ENCODE measurements at regions not wholly inside any gene's neighbourhood (a gene's known extent, or its start where the extent isn't known, plus 50 kb on each side); places are given as distances from the start of the nearest gene placed in this dataset.

DNA sequence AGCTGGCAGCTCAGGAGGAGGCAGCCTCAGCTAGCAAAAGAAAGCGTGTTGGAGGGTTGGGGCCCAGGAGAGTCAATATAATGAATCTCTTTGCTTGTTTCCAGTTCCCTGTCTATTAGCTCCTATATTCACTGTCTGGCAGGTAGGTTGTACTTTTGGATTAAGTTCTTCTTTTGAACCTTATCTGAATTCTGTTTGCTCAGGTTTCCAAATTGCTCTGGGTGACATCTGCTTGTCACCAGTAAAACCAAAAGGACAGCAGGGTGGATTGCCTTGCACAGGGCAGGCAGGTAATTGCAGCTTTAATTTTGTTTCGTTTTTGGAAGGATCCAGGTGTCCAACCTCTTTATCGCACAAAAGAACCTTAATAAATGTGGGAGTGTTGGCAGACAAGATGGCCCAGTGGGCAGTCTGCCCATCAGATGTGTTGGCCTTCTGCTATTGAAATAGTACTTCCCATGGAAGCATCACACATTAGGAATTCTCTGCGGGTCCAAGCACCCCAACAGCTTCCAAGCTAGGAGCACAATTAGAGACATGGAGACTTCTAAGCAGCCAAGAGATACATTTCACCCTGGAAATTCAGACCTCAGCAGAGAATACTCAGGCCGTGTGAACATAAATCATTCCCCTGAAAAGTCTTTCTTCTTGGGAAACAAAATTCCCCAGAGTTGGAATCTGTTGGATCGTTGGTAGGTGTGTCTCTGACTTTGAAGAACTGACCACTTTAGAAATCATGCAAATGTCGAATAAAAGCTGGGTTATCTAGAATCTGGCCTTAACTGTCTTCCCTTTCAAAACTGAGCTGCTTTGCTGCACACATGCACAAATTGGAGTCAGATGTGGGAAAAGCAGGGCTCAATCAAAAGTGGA, 286.9 kb upstream of the BMP2 start:
- H4K8ac ChIP-seq (ENCODE audit: extremely low read depth, insufficient read depth, low read length): no peak overlapping the region

More for the DNA sequence above, 286.9 kb upstream of the BMP2 start:
- H4K5ac ChIP-seq (ENCODE audit: insufficient read length, low read depth, low read length): no peak overlapping the region
- no peaks in the 10 kb centered on the region for H3K79me2 ChIP-seq (ENCODE audit: control insufficient read depth in 1 of 2, insufficient read depth in 2 of 2, low read length in 2 of 2)
- H3K56ac ChIP-seq (replicated peaks; ENCODE audit: insufficient read length, low read depth, low read length): no peak overlapping the region
- no peak overlapping the region for H3K4ac ChIP-seq (replicated peaks; ENCODE audit: insufficient read length, low read depth, low read length)
- no peaks in the 10 kb centered on the region for H3K27me3 ChIP-seq (replicated peaks in 1 of 4; ENCODE audit: control insufficient read depth in 3 of 4, extremely low read depth in 1 of 4, insufficient read depth in 3 of 4, low read length in 3 of 4)
- H4K20me1 ChIP-seq (replicated peaks in 1 of 2; ENCODE audit: control insufficient read depth in 1 of 2, insufficient read depth in 2 of 2, low read length in 2 of 2): no peaks in the 10 kb centered on the region
- H2AFZ ChIP-seq (ENCODE audit: low read length): no peak overlapping the region
- H2BK20ac ChIP-seq (ENCODE audit: low read length): no peak overlapping the region
- H3K27ac ChIP-seq (ENCODE audit: low read depth, low read length): no peak overlapping the region
- no peak overlapping the region for H2BK12ac ChIP-seq (ENCODE audit: low read depth, low read length)
- H3K23me2 ChIP-seq (ENCODE audit: low read depth, low read length): no peaks in the 10 kb centered on the region
- no peak overlapping the region for H3K9ac ChIP-seq (replicated peaks in 1 of 4; ENCODE audit: extremely low read depth in 1 of 4, low read depth in 3 of 4, low read length in 3 of 4)
- no peak overlapping the region for H2BK120ac ChIP-seq (replicated peaks; ENCODE audit: low read depth, low read length)
- no peaks in the 10 kb centered on the region; a peak in 1 of 8 replicates for H3K36me3 ChIP-seq (ENCODE audit: control insufficient read depth in 2 of 4, insufficient read depth in 4 of 4, low read length in 3 of 4)
- no peak overlapping the region for H3K23ac ChIP-seq (ENCODE audit: insufficient read length)
- H3K9me3 ChIP-seq (ENCODE audit: insufficient read depth in 2 of 2, low read depth in 1 of 2, low read length in 1 of 2): peaks cover 3 to 6% of the 10 kb centered on the region in 2 experiments; a peak in 1 of 4 replicates
- H4K91ac ChIP-seq (replicated peaks; ENCODE audit: insufficient read length, low read length): no peak overlapping the region
- no peak overlapping the region for H3K4me2 ChIP-seq (ENCODE audit: insufficient read depth in 1 of 2, low read depth in 2 of 2, low read length in 2 of 2)
- TF ChIP-seq, protein P1, sequence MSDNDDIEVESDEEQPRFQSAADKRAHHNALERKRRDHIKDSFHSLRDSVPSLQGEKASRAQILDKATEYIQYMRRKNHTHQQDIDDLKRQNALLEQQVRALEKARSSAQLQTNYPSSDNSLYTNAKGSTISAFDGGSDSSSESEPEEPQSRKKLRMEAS (IDR thresholded peaks at IDR 0.05): no peak
- no peak for TF ChIP-seq PHF8 (conservative IDR thresholded peaks at IDR 0.05; ENCODE audit: low read depth, low read length)
- no peak for TF ChIP-seq SAP30 (IDR thresholded peaks at IDR 0.05; ENCODE audit: insufficient read depth, insufficient replicate concordance, low read length)
- TF ChIP-seq CBX8 (IDR thresholded peaks at IDR 0.05; ENCODE audit: borderline replicate concordance, low read depth, low read length): no peak
- no peak for TF ChIP-seq TBP (IDR thresholded peaks at IDR 0.05; ENCODE audit: low read depth, low read length)
- TF ChIP-seq SP1 (IDR thresholded peaks at IDR 0.05; ENCODE audit: low read depth, low read length): no peak
- TF ChIP-seq SIRT6 (IDR thresholded peaks at IDR 0.05; ENCODE audit: low read length): no peak
- TF ChIP-seq TAF1 (IDR thresholded peaks at IDR 0.05; ENCODE audit: low read depth, low read length): no peak
- no peak for TF ChIP-seq TAF7 (optimal IDR thresholded peaks at IDR 0.05; ENCODE audit: borderline replicate concordance, low read depth, low read length)
- peaks cover 0 to 3% (median 0%) of the 10 kb centered on the region in 4 experiments; a peak in 1 of 7 replicates for H3K4me1 ChIP-seq (replicated peaks in 1 of 4; ENCODE audit: control insufficient read depth in 3 of 4, insufficient read depth in 4 of 4, low read length in 3 of 4)
- CTCF ChIA-PET (ENCODE audit: partially characterized antibody): no interaction called here
- no peak overlapping the region for H3K14ac ChIP-seq (ENCODE audit: insufficient read length)
- no peak for FAIRE-seq
- WGBS, 2 experiments (ENCODE audit: extremely low coverage in 1 of 2, insufficient coverage in 1 of 2, insufficient read length in 1 of 2, insufficient replicate concordance in 2 of 2, low coverage in 1 of 2, low lambda C conversion rate in 2 of 2, missing lambda C conversion rate in 1 of 2): 87% methylated on average over 7 of the region's 7 CpGs; no CpG with 5 or more reads in 1 of the 2 experiments
- POLR2A ChIA-PET (ENCODE audit: partially characterized antibody): no interaction called here
- no peak overlapping the region for H3K4me3 ChIP-seq (ENCODE audit: extremely low read depth in 1 of 4, insufficient read depth in 2 of 4, low read depth in 3 of 4, low read length in 4 of 4)
- no peak overlapping the region for H2BK5ac ChIP-seq (ENCODE audit: low read depth, low read length)
- no peak for DNase-seq (ENCODE audit: low read depth in 1 of 2, low spot score in 2 of 2)
- no peak overlapping the region for H2BK15ac ChIP-seq (ENCODE audit: low read length)
- no peaks in the 10 kb centered on the region for H3K79me1 ChIP-seq (ENCODE audit: low read depth, low read length)
- no peak overlapping the region for H2AK5ac ChIP-seq (ENCODE audit: low read depth, low read length)
- H3K18ac ChIP-seq (ENCODE audit: extremely low read depth, low read length): no peak overlapping the region
